Osteoblast (primary cell): ENCODE measurements at regions not wholly inside any gene's neighbourhood (a gene's known extent, or its start where the extent isn't known, plus 50 kb on each side); places are given as distances from the start of the nearest gene placed in this dataset.
"Not testable (repeated sequence)": the region's sequence is repeated elsewhere in the genome, so short reads cannot be mapped to it uniquely, and the experiment has no call there.

Experiments used
- DNase-seq: peaks from one replicate; pipeline ENCODE4 v3.0.0; 2011; ENCODE audit warnings: low spot score, mixed read lengths; ENCODE audit not compliant: insufficient read length; ENCODE audit errors: missing footprints
- H2AFZ ChIP-seq: 2 replicates; pipeline ENCODE4 v1.6.0; 2011; ENCODE audit warnings: mild to moderate bottlenecking, low read length
- H3K27ac ChIP-seq: 2 replicates; pipeline ENCODE4 v1.5.1; 2011; ENCODE audit warnings: mild to moderate bottlenecking, low read depth, low read length, moderate library complexity
- H3K27me3 ChIP-seq: 2 replicates; pipeline ENCODE4 v1.6.0; 2012; ENCODE audit warnings: mild to moderate bottlenecking, control low read depth, inconsistent platforms, low read length, moderate library complexity; ENCODE audit not compliant: insufficient read depth
- H3K36me3 ChIP-seq: 2 replicates; pipeline ENCODE4 v1.5.1; 2011; ENCODE audit warnings: mild to moderate bottlenecking, low read length, control low read depth, moderate library complexity; ENCODE audit not compliant: insufficient read depth
- H3K4me1 ChIP-seq: 2 replicates; pipeline ENCODE4 v1.5.1; 2011; ENCODE audit warnings: mild to moderate bottlenecking, low read length, control low read depth, moderate library complexity; ENCODE audit not compliant: insufficient read depth
- H3K4me2 ChIP-seq: 2 replicates; pipeline ENCODE4 v1.6.0; 2011; ENCODE audit warnings: mild to moderate bottlenecking, low read length; ENCODE audit not compliant: insufficient read depth
- H3K4me3 ChIP-seq: fragments of 200-600 bp; sonication (generic); 3 replicates; pipeline ENCODE4 v1.5.1; 2012; ENCODE audit warnings: mild to moderate bottlenecking, low read length, inconsistent platforms; ENCODE audit not compliant: insufficient read depth
- H3K79me2 ChIP-seq: 2 replicates; pipeline ENCODE4 v1.6.0; 2012; ENCODE audit warnings: mild to moderate bottlenecking, low read length, control low read depth, inconsistent platforms; ENCODE audit not compliant: insufficient read depth
- H3K9me3 ChIP-seq: 2 replicates; pipeline ENCODE4 v1.5.1; 2011; ENCODE audit warnings: low read depth, low read length, control low read depth
- H4K20me1 ChIP-seq: 2 replicates; pipeline ENCODE4 v1.6.0; 2012; ENCODE audit warnings: mild to moderate bottlenecking, low read length, control low read depth; ENCODE audit not compliant: insufficient read depth
- CTCF ChIP-seq: IDR thresholded peaks from 2 replicates; pipeline ENCODE4 v1.5.1; 2011; ENCODE audit warnings: mild to moderate bottlenecking, low read depth, low read length, moderate library complexity; ENCODE audit errors: extremely low read depth

GRCh38 chr14:85186082-85186481, 343.9 kb upstream of the FLRT2 start:
- no peaks in the 10 kb centered on the region for H3K79me2 ChIP-seq
- no peak for DNase-seq
- no peak for TF ChIP-seq CTCF
- no peak overlapping the region for H2AFZ ChIP-seq
- H3K36me3 ChIP-seq = no peaks in the 10 kb centered on the region
- H3K4me1 ChIP-seq = no peaks in the 10 kb centered on the region
- no peaks in the 10 kb centered on the region for H3K9me3 ChIP-seq
- no peaks in the 10 kb centered on the region for H3K27me3 ChIP-seq
- H3K4me2 ChIP-seq = no peak overlapping the region
- no peak overlapping the region for H3K27ac ChIP-seq
- no peak overlapping the region for H3K4me3 ChIP-seq
- H4K20me1 ChIP-seq = no peaks in the 10 kb centered on the region

- no peaks in the 10 kb centered on the region for H3K9me3 ChIP-seq
- H3K27me3 ChIP-seq = no peaks in the 10 kb centered on the region
- H3K79me2 ChIP-seq = no peaks in the 10 kb centered on the region
- no peak overlapping the region for H3K4me2 ChIP-seq
- no peaks in the 10 kb centered on the region for H3K4me1 ChIP-seq
- H3K27ac ChIP-seq = no peak overlapping the region
- no peak overlapping the region for H2AFZ ChIP-seq
- DNase-seq = no peak
- TF ChIP-seq CTCF = no peak
- H4K20me1 ChIP-seq = no peaks in the 10 kb centered on the region
- no peaks in the 10 kb centered on the region for H3K36me3 ChIP-seq
- H3K4me3 ChIP-seq = no peak overlapping the region
Measured at GRCh38 chr14:85187521-85187920, 342.4 kb upstream of the FLRT2 start.

- Histone ChIP-seq H3K4me1 (no peaks in the 10 kb centered on the region), H3K27me3 (no peaks in the 10 kb centered on the region), H3K9me3 (no peaks in the 10 kb centered on the region), H3K27ac (no peak overlapping the region), H3K4me2 (no peak overlapping the region), H2AFZ (no peak overlapping the region), H3K4me3 (no peak overlapping the region), H3K36me3 (no peaks in the 10 kb centered on the region), H4K20me1 (no peaks in the 10 kb centered on the region), H3K79me2 (no peaks in the 10 kb centered on the region)
- TF ChIP-seq CTCF = no peak
- no peak for DNase-seq
Measured at GRCh38 chr14:85188836-85189235, 341.1 kb upstream of the FLRT2 start.

GRCh38 chr14:85189253-85189652, 340.7 kb upstream of the FLRT2 start:
- not testable (repeated sequence) for H3K4me3 ChIP-seq, H3K4me2 ChIP-seq, H3K79me2 ChIP-seq, H2AFZ ChIP-seq, H3K9me3 ChIP-seq, H3K27me3 ChIP-seq, H3K36me3 ChIP-seq, DNase-seq, H3K4me1 ChIP-seq, H4K20me1 ChIP-seq, H3K27ac ChIP-seq

- Histone ChIP-seq H3K27ac (no peak overlapping the region), H2AFZ (no peak overlapping the region), H3K79me2 (no peaks in the 10 kb centered on the region), H3K4me2 (no peak overlapping the region), H3K4me1 (no peaks in the 10 kb centered on the region), H3K4me3 (no peak overlapping the region), H3K9me3 (no peaks in the 10 kb centered on the region), H3K36me3 (no peaks in the 10 kb centered on the region), H3K27me3 (no peaks in the 10 kb centered on the region), H4K20me1 (no peaks in the 10 kb centered on the region)
- no peak for TF ChIP-seq CTCF
- DNase-seq = no peak
Measured at GRCh38 chr14:85190251-85190650, 339.7 kb upstream of the FLRT2 start.
